GM19395 (cell line): ENCODE measurements at regions not wholly inside any gene's neighbourhood (a gene's known extent, or its start where the extent isn't known, plus 50 kb on each side); places are given as distances from the start of the nearest gene placed in this dataset.
"Not testable (repeated sequence)": the region's sequence is repeated elsewhere in the genome, so short reads cannot be mapped to it uniquely, and the experiment has no call there.

ENCODE experiments used
- ATAC-seq: cut with Tn5 transposase; IDR thresholded peaks from one replicate; pipeline ENCODE4 v1.9.1; 2021; ENCODE audit warnings: mild to moderate bottlenecking, moderate library complexity; ENCODE audit not compliant: unreplicated experiment

DNA sequence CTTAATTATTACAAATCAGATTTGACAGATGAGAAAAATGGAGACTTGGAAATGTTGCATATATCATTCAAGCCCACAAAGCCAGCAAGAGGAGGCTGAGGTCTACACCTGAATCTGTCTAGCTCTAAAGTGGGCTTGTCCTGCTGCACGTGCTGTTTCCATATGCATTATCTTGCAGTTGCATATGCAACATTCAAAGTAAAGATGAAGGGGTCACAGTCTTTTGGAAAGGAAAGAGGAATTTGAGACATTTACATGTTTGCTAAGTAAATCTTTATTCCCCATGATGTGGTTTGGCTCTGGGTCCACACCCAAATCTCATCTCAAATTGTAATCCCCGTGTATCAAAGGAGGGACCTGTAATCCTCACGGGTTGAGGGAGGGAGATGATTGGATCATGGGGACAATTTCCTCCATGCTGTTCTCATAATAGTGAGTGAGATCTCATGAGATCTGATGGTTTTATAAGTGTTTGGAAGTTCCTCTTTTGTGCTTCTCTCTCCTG, 98.3 kb downstream of the BACH1 start:
- ATAC-seq: no peak

DNA sequence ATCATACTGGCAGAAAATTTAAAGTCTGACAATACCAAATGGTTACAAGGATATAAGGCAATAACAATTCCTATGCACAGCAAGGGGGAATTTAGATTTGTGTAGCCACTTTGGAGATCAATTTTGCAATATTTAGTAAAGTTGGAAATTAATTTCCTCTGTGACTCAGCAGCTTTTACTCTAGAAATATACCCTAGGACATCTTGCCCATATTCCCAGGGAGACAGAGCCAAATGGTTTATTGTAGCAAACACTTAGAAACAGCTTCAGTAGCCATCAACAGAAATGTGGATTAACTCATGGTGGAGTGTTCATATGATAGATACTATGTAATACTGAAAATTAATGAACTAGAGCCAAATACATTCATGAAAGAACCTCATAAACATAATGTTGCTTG, 104.6 kb downstream of the BACH1 start:
- no peak for ATAC-seq

DNA sequence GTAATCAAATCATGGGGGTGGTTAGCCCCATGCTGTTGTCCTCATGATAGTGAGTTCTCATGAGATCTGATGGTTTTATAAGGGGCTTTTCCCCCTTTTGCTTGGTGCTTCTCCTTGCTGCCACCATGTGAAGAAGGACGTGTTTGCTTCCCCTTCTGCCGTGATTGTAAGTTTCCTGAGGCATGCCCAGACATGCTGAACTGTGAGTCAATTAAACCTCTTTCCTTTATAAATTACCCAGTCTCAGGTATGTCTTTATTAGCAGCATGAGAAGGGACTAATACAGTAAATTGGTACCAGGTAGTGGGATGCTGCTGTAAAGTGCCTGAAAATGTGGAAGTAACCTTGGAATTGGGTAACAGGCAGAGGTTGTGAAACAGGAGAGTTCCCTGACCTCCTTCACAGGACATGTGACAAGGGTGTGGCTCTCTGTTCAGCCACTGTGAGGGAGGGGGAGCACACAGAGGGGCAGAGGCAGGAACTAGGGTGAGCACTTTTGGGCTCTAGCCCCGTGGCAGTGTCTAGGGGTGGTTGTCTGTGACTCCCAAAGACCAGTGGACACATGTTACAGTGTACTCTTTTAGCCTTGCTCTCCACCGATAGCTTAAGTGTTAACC, 105.3 kb downstream of the BACH1 start:
- no peak for ATAC-seq

DNA sequence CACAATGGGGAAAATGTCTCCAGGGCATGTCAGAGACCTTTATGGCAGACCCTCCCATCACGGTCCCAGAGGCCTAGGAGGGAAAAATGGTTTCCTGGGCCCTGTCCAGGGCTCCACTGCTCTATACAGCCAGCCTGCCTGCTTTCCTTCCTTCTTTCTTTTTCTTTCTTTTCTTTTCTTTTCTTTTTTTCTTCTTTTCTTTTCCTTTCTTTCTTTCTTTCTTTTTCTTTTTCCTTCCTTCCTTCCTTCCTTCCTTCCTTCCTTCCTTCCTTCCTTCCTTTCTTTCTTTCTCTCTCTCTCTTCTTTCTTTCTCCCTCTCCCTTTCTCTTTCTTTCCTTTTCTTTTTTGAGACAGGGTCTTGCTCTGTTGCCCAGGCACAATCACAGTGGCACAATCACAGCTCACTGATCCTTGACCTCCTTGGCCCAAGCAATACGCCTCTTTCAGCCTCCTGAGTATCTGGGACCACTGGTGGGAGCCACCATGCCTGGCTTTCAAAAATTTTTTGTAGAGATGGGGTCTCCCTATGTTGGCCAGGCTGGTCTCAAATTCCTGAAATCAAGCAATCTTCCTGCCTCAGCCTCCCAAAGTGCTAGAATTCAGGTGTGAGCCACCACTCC, 106.9 kb downstream of the BACH1 start:
- no peak for ATAC-seq

DNA sequence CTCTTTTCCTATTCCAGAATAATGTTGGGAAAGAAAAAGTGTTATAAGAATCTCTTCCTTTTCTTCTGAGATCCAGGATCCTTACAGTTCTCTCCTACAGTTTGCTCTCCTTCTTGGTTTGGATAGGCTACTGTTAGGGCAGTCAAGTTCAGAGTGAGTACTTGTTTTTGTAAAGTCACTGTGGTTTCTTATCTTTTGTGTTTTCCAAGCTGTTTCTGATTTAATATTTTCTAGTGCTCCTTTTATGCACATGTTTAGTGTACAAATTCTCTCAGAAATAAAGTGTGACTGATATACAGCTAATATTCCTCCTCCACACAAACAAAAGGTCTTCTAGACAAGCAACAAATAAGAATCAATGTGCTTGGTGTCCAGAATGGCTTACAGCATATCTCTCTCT, 107.7 kb downstream of the BACH1 start:
- no peak for ATAC-seq

DNA sequence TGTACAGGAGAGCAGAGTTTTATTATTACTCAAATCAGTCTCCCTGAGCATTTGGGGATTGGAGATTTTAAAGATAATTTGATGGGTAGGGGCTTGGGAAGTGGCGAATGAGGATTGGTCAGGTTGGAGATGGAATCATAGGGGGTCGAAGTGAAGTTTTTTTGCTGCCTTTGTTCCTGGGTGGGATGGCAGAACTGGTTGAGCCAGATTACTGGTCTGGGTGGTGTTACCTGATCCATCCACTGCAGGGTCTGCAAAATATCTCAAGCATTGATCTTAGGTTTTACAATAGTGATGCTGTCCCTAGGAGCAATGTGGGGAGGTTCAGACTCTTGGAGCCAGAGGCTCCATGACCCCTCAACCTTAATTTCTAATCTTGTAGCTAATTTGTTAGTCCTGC, 108.8 kb downstream of the BACH1 start:
- ATAC-seq: no peak

DNA sequence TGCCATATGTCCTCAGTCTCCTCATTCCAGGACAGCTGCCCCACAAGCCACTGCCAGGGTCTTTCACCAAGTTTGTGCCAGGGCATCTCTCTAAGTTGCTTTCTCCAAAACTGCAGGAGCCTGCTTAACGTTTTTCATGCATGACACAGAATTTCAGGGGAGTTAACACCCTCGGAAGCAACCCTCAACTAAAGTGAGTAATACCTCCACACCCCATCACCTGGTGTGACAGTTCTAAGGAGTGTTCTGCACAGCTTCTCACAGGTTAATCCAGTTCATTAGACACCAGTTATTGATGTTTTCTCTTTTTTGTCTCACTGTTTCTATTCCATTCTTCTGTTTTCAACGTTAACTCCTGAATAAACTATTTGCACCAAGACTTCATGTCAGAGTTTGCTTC, 115.0 kb downstream of the BACH1 start:
- no peak for ATAC-seq

DNA sequence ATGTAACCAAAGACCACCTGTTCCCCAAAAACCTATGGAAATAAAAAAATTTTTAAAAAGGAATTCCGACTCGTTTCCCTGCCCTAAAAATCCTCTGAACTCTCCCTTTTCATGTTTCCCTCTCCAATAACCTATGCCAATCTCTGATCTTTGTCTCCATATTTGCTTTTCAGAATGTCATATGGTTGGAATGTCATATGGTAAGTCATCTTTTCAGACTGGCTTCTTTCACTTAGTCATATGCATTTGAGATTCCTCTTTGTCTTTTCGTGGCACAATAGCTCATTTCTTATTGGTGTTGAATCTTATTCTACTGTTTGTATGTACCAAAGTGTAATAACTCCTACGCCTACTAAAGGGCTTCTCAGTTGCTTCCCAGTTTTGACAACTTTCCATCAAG, 117.5 kb downstream of the BACH1 start:
- ATAC-seq: no peak

DNA sequence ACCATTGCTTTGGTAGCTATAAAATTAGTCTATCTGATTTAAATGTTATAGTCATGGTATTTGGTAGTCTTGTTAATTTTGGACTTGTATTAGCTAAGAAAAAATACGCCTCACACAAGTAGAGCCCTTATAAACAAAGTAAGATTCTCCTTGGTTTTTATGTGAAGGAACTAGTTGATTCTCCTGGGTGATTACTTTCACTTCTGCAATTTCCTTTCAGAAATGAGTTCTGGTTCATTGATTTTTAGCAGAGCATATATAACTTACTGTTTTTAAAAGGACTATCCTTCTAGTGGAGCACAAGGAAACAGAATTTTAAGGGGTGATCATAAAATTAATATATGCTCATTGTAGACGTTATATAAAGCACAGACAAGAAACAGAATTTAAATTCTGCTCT, 120.1 kb downstream of the BACH1 start:
- peak; percentile 92 for ATAC-seq

DNA sequence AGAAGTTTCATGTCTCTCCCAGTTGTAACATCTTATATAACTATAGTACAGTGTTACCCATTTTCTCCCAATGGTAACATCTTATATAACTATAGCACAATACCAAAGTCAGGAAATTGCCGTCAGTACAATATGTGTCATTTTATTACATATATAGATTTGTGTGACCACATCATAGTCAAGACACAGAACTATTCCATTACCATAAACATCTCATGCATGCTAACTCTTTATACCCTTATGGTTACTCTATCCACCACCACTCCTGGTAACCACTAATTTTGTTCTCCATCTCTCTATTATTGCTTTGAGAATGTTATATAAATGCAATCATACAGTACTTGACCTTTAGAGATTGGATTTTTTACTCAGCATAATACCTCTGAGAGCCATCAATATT, 120.7 kb downstream of the BACH1 start:
- ATAC-seq: peak; percentile 6

DNA sequence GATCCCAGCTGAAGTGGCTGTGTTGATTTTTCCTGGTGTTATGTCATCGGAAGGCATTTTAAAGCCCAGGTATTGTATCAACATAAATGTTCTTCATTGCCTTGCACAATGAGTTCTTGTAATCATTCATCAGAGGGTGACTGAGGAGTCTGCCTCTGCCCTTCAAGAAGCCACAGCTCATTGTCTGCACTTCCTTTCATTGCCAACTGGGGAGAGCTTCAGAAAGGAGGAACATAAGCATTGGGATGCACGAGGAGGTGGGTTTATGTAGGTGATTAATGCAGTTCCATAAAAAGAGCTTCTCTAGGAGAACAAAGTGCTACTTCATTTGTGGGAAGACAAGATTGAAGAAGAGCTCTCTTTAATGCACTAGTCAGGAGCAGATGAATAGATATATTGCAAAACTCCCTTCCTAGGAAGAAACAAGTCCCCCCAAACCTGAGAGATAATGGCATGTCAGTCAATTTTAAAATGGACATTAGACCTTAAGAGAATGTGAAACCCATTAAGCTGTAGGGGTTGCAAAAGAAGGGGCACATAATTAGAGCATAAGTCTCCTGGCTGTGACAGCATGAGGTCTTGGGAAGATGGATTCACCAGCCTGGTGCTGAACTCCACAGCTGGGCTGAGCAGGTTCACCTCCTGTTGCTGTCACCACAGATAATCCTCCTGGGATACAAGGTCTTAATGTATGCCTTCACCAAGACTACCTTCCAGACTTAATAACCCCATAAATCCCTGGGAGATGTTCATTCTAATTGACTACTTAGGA, 124.6 kb downstream of the BACH1 start:
- no peak for ATAC-seq

DNA sequence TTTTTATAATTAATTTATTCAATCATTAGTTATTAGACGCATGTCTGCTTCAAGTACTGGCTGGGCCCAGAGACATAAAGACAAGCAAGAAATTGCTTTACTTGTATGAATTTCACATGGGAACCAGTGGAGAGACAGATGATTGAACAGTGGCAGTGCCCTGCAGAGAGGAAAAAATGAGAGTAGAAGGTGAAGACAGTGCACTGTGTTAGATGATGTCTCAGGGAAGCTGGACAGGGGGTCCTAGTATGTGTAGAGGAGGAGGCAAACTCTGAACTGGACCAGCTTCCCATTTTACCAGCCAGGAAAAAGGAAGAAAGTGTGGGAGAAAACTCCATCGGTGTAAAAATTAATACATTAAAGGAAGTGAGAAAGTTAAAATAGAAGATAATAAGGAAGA, 126.0 kb downstream of the BACH1 start:
- ATAC-seq: no peak

DNA sequence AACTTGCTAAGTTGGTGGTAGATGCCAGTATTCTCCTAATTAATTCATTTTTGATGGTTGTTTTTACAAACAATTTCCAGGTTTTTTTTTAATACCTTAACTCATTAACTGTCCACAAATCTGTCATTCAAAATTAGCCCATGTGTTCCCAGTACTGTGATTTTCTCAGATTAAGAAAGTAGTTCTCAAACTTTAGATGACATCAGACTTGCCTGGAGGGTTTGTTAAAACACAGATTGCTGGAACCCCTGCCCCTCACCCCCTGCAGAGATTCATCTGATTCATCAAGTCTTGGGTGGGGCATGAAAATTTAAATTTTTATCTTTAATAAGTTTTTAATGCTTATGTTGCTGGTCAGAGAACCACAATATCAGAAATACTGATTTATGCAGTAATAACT, 130.5 kb downstream of the BACH1 start:
- no peak for ATAC-seq

DNA sequence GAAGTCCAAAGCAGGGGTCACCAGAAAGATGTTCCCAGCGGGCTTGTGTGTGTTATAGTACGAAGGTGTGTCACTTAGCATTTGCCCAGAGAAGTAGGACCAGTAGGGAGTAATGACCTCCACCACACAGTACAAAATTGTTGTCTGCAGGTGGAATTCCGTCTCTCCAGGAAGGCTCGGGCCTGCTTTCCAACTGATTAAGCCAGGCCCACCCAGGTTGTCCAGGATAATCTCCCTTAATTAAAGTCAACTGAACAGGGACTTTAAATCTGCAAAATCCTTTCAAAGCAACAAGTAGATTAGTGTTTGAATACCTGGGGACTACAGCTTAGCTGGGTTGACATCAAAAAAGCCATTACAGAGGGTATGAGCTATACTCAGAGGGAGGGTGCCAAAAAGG, 131.3 kb downstream of the BACH1 start:
- ATAC-seq: no peak

DNA sequence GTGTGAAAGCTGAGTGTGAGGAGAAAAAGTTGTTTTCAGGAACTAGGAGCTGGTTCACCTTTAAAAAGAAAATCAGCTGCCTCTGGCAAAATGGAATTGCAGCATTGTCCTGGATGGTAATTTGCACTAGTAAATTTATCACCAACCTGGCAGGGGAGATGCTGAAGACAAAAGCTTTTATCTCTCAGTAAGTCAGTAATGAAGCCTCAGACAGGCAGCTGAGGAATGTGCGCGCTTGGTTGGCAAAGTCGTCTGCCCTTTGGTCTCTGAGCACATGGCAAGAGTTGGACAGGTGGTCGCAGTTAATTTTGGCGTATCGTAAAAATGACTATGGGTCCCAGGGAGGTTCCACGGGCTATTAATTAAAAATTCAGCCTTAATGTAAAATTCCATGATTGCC, 131.9 kb downstream of the BACH1 start:
- no peak for ATAC-seq

DNA sequence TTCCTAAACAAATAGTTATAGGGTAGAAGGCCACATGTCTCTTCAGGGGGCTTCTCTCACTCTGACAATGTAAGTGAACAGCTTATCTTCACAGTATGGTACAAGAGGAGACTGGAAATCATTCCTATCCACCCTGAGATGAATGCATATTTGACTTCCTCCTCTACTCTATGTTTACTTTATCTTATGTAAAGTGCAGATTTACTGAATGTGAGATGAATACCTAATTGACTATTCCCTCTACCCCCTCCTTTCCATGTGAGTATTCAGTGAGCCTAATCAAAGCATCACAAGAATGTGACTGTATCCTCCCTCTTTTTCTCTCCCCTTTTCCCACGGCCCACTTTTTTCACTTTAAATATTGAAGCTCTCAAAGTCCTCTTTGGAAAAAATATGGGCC, 132.5 kb downstream of the BACH1 start:
- no peak for ATAC-seq

DNA sequence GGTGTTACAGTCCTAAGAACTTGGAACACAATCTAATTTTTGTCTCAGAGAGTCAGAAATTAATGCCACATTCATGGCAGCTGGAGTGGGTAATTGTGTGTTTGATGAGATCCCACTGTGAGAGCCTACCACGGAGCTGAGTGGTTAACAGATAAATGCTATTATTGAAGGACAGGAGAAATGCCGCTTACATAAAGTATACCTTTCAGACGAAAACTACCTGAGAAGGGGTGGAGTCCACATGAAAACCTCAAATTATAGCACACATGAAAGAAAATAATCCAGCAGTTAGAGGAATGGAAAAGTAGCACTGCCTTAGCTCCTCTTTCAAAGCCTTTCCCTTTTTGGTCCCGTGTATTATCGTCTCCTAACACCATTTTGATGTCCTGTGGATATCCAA, 133.0 kb downstream of the BACH1 start:
- ATAC-seq: no peak

DNA sequence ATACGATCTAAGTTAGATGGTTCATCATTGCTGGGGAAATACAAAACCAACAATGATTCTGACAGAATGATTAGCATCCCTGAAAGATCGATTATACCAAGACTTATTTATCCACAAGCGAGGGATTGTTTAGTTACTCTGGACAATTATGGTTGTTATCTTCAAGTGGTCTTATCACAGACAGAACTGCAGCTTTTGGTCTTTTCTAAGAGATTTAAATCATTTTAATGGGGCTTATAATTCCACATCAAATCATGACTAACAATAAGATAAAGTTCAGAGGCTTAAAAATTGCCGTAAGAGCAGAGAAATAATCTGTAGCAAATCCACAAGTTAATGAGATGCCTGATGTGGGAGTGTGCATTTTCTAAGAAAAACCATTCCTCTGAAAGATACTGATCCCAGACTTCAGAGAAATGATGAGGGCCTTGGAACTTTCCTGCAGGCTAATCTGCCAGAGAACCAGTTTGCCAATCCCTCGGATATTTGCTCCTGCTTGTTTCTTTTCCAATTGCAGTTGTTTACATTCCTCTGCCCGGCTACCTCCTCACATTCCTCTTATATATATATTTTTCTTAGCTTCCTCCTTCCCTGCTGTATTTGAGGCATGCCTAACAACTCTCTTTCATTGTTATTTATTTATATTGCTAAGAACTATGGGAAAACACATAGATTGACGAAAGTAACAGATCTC, 134.8 kb downstream of the BACH1 start:
- ATAC-seq: no peak

DNA sequence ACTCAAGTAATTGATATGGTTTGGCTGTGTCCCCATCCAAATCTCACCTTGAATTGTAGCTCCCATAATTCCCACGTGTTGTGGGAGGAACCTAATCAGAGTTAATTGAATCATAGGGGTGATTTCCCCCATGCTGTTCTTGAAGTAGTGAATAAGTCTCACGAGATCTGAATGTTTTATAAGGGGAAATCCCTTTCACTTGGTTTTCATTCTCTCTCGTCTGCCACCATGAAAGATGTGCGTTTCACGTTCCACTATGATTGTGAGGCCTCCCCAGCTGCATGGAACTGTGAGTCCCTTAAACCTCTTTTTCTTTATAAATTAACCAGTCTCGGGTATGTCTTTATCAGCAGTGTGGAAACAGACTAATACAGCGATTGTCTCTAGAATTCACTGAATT, 135.4 kb downstream of the BACH1 start:
- ATAC-seq: no peak

DNA sequence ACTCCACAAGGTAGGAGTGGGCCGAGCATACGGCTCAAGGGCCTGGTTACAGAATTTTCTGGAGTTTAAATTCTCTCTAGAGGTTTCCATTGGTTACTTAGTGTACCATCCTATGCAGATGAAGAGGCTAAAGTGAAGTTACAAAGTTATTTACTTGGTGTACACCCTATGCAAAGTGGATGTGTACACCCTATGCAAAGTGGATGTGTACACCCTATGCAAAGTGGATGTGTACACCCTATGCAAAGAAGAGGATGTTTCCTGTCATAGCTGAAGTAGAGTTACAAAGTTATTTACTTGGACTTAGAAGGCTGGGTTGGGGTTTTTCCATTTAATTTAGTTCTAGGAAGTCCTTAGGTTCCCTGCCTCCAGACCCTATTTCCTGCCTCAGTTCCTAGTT, 136.3 kb downstream of the BACH1 start:
- ATAC-seq: not testable (repeated sequence)

DNA sequence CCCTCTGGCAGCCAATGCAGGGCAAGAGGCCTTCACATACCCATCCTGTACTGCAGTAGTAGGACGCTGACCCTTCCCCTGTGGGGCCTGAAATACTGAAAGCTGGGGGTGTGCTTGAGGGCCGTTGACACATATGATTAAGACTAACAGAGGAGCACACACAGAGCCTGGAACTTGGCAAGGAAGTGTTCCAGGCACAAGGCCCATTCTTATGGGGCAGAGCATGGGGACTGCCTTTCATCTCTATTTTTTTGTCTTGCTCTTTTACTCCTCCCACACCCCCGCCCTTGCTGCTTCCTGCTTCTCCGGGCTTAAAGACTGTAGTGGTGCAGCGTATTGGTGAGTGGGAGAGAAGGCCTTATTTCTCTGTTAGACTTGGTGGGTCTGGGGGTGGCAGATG, 137.4 kb downstream of the BACH1 start:
- no peak for ATAC-seq

DNA sequence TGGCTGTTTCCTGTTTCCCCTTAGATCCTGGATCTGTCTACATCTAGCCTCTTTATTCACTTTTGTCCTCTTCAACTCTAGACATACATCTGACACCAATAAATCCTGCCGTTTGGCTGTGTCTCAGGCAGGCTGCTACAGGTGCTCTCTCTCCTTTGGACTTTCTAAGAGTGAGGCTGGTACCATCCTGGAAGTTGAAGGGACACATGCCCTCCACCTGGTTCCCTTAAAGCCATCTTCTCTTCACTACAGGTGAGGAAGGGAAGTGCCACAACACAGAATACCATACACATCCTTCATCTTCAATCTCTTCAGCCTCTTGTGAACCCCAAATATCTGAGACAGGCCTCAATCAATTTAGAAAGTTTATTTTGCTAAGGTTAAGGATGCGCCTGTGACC, 137.9 kb downstream of the BACH1 start:
- no peak for ATAC-seq
